Stimulated activated CD8-positive, alpha-beta memory T cell treated with anti-CD3 and anti-CD28 coated beads, Interleukin-2, amount 100 ng/mL, for 1 hour (primary cell): ENCODE measurements at regions not wholly inside any gene's neighbourhood (a gene's known extent, or its start where the extent isn't known, plus 50 kb on each side); places are given as distances from the start of the nearest gene placed in this dataset.

Source experiments
- DNase-seq, 2 donors: peaks; one replicate each; pipeline ENCODE4 v3.0.0-alpha.2; 2020; ENCODE audit warnings: low read depth in 2 of 2

DNA sequence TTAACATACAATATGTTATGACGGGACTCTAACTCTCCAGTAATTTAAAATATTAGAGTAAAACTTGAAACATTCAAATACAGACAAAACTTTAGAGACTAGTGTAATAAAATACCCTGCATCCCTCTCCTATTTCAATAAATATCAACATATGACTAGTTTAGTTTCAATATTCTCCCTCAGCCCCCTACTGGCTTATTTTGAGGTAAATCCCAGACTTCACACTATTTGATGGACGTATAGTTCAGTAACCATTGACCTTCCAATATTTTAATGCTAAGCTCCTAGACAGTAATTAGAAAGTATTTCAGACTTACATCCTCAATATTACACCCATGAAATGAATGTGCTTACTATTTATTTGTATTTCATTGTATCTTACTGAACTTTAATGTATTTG is 180.7 kb upstream of the STARD13 start:
- DNase-seq: no peak

DNA sequence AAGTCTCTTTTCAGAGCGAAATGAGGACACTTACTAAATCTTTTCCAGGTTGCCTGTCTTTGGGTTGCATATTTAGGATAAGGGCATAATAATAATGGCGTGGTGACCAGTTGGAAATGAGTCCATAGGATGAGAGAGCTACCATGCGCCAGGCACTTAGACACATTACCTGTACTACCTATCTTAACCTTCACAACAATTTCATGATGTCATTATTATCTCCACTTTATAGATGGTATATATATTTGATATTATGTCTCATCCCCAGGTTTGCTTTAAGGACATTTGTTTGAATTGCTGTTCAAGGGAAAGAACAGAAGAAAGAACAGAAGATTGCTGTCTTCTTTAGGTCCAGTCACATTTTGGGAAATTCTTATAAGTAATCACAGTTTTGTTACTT is 182.0 kb upstream of the STARD13 start:
- DNase-seq: no peak

- DNase-seq: no peak
Measured at GRCh38 chr13:33471204-33471603, 185.6 kb upstream of the STARD13 start.

DNA sequence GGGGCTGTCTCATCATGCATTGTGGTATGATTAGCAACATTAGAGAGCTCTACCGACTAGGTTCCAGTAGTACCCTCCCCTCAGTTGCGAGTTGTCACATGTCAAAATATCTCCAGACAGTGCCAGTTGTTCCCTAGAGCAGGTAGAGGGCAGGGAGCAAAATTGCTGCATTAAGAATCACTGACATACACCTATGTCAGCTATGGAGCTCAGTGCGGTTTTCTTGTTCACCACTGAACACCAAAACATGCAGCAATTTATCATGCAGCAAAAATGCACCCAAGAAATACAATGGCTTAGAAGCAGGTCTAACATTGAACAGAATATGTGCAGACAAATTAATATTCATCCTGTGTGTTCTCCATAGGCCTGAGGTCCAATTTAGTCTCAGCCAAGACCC is 186.9 kb upstream of the STARD13 start:
- no peak for DNase-seq

GRCh38 chr13:33479105-33479504 is 193.6 kb upstream of the STARD13 start:
- DNase-seq: no peak

- no peak for DNase-seq
Measured at GRCh38 chr13:33480561-33480960, 195.0 kb upstream of the STARD13 start.

DNA sequence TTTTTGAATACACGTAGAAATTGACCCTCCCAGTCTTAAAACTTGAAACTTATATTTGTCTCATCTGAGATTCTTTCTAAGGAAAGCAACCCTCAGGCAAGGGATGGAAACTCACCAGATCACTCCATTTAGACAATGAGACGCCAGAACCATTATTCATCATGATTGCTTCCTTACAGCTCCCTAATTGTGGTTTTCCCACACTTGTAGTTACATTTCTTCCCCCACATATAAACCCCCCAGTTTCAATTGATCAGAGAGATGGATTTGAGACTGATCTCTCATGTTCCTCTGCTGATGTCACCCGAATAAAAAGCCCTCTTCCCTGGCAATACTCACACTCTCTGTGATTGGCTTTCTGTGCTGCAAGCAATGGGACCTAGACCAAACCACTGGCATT is 197.9 kb upstream of the STARD13 start:
- DNase-seq: no peak

GRCh38 chr13:33485247-33485646 is 199.7 kb upstream of the STARD13 start:
- no peak for DNase-seq

DNA sequence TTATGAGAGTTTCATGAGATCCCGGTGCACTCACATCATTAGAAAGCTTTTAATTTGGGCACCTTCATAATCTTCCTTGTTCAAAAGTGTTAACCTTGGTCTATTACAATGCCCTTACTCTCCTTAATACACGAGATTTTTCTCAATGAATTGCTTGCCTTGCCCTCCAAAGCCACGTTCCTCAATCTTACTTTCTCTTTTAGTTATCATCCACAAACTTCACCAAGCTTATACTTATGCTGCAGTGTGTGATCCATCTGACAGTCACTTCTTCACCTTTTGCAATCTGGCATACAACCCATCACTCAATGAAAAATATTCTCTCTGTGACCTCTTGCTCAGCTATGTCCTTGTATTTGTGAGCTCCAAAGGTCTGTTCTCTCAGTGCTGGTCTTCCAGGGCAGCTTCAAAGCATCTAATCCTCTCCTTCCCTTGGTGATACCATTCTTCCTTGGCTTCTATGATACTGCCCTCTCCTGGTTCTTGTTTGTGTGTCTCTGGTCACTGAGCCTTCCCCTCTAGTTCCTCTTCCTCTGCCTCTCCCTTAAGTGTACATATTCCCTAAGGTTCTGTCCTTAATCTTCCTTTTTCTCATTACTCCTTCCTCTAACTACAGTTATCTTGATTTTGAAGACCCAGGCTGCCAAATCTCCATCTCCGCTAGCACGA is 202.2 kb upstream of the STARD13 start:
- no peak for DNase-seq

GRCh38 chr13:33489563-33489962 is 204.0 kb upstream of the STARD13 start:
- no peak for DNase-seq

GRCh38 chr13:33490461-33491327 is 205.1 kb upstream of the STARD13 start:
- DNase-seq: no peak

- DNase-seq: no peak
Measured at GRCh38 chr13:33493672-33494365, 208.3 kb upstream of the STARD13 start.

GRCh38 chr13:33494596-33495204 is 209.1 kb upstream of the STARD13 start:
- no peak for DNase-seq

DNA sequence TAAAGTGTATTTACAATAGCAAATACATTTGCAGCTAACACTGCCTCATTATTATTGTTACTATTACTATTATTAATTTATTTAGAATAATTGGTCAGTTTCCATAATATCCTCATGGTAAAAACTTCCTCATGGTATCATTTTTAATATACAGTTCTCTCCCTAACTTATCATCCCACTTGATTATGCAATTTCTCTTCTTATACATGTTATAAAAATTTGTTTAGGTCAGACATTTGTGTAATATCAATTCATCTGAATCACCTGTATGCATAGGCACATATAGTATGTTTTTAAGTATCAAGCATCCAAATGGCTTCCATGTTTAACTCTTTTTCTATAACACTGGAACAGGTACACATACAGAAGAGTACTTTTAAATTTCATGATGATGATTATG is 210.8 kb upstream of the STARD13 start:
- no peak for DNase-seq

DNA sequence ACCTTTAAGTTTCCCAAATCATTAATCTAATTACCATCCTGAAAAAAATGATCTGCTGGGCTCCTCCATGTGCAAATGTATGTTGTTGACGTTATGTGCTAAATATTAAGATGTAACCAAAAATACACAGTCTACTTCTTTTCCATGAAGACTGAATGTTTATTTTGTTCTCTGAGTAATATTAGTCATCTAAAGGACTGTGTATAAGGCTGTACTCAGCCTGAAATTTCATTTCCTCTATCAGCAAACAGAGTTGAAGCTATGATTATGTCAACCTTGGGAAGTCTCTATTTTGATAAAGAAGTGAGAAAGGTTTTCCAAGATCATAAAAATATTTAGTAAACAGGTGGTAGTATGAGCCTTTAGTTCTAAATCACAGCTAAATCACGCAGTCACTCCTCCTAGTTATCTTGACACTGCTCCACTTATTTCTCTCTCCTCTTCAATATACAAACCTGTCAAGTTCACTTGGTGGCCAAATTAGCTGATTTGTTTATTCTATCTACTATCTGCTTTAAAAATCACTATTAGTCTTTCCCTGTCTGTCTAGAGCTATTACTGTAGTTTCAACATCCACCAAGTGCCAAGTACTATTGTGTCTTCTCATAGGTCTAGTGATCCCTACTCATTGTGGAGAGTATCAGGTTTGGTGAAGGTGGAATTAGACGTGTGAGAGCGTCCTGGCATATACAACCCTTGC is 211.7 kb upstream of the STARD13 start:
- DNase-seq: no peak

GRCh38 chr13:33508060-33508459 is 222.5 kb upstream of the STARD13 start:
- DNase-seq: no peak

DNA sequence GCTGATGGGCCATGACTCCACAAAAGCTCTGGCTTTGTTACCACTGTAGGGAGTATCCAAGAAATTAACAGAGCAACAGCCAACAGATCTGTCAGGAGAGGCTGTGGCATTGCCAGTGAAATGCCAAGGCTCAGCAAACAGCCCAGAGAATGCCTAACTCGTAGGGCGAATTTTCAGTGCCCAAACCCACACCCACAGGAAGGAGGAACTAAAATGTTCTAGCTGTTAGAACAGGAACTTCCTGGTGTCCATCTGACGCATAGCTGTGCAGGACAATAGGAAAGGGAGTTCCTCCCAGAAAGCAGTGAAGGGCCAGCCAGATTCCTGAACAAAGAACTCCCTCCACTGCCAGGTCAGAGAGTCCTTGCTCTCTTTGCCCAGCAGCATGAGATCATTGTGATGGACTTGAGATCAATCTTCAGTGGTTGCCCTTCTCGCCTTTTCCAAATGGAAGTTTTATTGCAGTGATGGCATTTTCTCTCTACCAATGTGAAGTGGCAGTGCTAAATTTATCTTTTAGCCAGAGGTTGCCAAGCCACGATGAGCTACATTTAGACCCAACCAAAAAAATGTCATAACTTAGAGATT is 224.2 kb upstream of the STARD13 start:
- DNase-seq: no peak

DNA sequence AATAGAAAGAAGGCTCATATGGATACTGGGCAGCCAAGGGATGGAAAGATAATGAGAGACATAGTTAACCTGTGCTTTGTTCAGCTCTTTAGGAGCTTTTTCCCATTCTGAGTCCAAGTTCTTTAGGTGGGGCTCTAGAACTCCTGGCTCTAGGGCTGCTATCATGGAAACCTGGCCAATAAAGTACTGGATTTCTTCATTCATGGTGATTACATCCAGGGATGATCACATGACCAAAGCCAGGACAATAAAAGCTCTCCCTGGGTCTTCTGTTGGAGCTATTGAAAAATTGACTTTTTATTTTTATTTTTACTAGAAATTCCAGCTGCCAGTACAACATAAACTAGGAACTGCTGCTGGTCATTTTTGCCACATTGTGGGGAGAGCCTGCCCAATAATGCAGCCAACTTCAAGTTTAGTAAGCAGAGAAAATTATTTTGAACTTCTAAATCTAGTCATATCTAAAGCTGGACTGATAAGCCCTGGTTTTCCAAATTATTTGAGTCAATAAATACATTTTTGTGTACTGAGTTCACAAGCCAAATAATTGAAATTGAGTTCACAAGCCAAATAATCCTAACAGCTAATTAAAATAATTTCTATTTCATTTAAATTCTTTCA is 224.9 kb upstream of the STARD13 start:
- DNase-seq: no peak

DNA sequence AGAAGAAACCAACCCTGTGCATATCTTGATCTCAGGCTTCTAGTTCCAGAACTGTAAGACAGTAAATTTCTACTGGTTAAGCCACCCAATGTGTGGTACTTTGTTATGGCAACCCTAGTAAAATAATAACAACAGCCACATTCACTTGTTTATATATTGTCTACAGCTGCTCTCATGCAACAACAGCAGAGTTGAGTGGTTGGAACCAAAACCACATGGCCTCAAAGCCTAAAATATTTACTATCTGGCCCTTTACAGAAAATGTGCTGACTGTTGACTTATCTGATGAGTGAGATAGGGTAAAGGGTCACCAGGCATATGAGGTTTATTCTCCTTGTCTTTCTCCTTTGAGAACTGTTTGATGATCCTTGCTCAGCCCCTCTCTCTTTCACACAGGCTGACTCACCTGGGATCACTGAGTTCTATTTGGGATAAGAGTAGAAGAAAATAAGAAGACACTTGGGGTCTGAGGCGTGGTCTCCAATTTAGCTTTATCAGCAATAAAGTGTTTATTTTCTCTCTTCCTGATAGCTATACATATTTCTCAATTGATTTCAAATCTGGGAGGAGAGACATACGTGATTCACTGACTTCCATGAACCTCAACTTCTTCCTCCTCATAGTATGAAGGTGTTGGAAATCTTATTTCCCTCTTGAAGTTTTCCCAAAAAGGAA is 227.5 kb upstream of the STARD13 start:
- no peak for DNase-seq

GRCh38 chr13:33514362-33514761 is 228.8 kb upstream of the STARD13 start:
- DNase-seq: no peak
